SK-N-MC (cell line): ENCODE measurements at regions not wholly inside any gene's neighbourhood (a gene's known extent, or its start where the extent isn't known, plus 50 kb on each side); places are given as distances from the start of the nearest gene placed in this dataset.
"Not testable (repeated sequence)": the region's sequence is repeated elsewhere in the genome, so short reads cannot be mapped to it uniquely, and the experiment has no call there.

Experiments used
- DNase-seq: peaks from one replicate; pipeline ENCODE4 v3.0.0-alpha.2; 2011; ENCODE audit warnings: low read depth, low spot score
- H3K27ac ChIP-seq: fragments of 200-600 bp; sonication (generic); 2 replicates; pipeline ENCODE4 v1.5.1; 2016; ENCODE audit warnings: mixed run types
- H3K36me3 ChIP-seq: fragments of 200-600 bp; sonication (generic); 2 replicates; pipeline ENCODE4 v1.6.1; 2017; ENCODE audit warnings: antibody characterized with exemption, low read length, mixed read lengths; ENCODE audit not compliant: insufficient read depth
- H3K4me3 ChIP-seq: fragments of 200-600 bp; sonication (generic); 2 replicates; pipeline ENCODE4 v1.5.1; 2016
- H3K9ac ChIP-seq: fragments of 200-600 bp; sonication (generic); 2 replicates; pipeline ENCODE4 v1.8.0; 2017; ENCODE audit warnings: mixed run types, mixed read lengths; ENCODE audit not compliant: insufficient read length
- H3K9me3 ChIP-seq: fragments of 200-600 bp; sonication (generic); 2 replicates; pipeline ENCODE4 v1.6.1; 2017; ENCODE audit warnings: low read depth, mild to moderate bottlenecking, antibody characterized with exemption, low read length, moderate library complexity, mixed read lengths
- EZH2 ChIP-seq: fragments of 200-600 bp; sonication (generic); IDR thresholded peaks from one replicate; pipeline ENCODE4 v1.6.1; 2017; ENCODE audit warnings: antibody characterized with exemption
- FOXP2 ChIP-seq: optimal IDR thresholded peaks from 2 replicates; pipeline ENCODE3; 2011; ENCODE audit warnings: mild to moderate bottlenecking, moderate library complexity; ENCODE audit not compliant: insufficient read depth; ENCODE audit errors: extremely low read length, control extremely low read depth
- POLR2AphosphoS5 ChIP-seq: IDR thresholded peaks from 2 replicates; pipeline ENCODE4 v1.6.1; 2012; ENCODE audit warnings: mild to moderate bottlenecking, low read depth, low read length, borderline replicate concordance

GRCh38 chr1:208476846-208477170, 232.6 kb upstream of the PLXNA2 start:
- Histone ChIP-seq H3K4me3 (no peak overlapping the region), H3K27ac (no peak overlapping the region), H3K36me3 (no peaks in the 10 kb centered on the region), H3K9ac (no peak overlapping the region), H3K9me3 (no peaks in the 10 kb centered on the region)
- no peak for DNase-seq
- TF ChIP-seq FOXP2 (no peak), POLR2AphosphoS5 (no peak)

DNA sequence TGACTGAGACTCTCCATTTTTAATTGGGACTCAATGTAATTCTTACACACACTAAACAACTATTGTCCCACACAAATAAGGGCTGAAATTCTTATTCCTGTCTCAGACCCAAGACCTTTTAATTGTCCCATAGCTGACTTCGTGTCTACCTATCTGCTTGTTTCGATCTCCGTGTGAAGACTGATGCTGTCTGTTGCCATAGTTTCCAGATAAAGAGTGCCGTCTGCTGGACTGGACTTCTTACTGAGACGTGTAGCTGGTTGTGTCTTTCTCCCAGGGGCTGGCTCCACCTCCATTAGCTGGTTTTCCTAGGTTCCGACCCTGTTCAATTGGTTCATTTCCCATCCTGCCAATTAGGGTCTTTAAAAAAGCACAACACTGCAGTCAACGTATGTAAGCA, 235.3 kb upstream of the PLXNA2 start:
- no peak for TF ChIP-seq EZH2
- no peak for TF ChIP-seq FOXP2
- TF ChIP-seq POLR2AphosphoS5: no peak
- no peaks in the 10 kb centered on the region for H3K36me3 ChIP-seq
- H3K27ac ChIP-seq: no peak overlapping the region
- no peak for DNase-seq
- H3K9me3 ChIP-seq: no peaks in the 10 kb centered on the region
- H3K9ac ChIP-seq: no peak overlapping the region
- H3K4me3 ChIP-seq: no peak overlapping the region

DNA sequence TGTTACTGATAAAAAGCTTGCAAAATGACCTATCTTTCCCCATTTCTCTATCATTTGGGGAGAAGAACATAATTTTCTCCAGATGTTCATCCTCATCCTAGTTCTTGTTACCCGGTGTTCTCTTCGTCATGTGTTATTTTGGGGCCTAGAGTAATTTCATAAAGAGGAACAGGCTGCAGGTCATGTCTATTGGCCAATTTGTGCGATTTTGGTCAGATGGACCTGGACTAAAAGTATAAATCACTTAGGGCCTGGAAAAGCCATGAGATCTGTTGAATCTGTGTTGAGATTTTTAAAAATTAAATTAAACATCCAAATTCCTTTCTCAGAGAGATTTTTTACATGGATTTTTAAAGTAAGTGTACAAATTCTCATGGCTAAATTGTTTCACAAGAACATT, 241.3 kb upstream of the PLXNA2 start:
- Histone ChIP-seq H3K27ac (no peak overlapping the region), H3K4me3 (no peak overlapping the region), H3K36me3 (no peaks in the 10 kb centered on the region), H3K9me3 (no peaks in the 10 kb centered on the region), H3K9ac (no peak overlapping the region)
- TF ChIP-seq FOXP2: no peak
- TF ChIP-seq EZH2: no peak
- no peak for TF ChIP-seq POLR2AphosphoS5
- no peak for DNase-seq

- no peak for TF ChIP-seq EZH2
- TF ChIP-seq FOXP2: no peak
- TF ChIP-seq POLR2AphosphoS5: no peak
- no peaks in the 10 kb centered on the region for H3K9me3 ChIP-seq
- H3K4me3 ChIP-seq: no peak overlapping the region
- no peaks in the 10 kb centered on the region for H3K36me3 ChIP-seq
- DNase-seq: no peak
- H3K9ac ChIP-seq: no peak overlapping the region
- no peak overlapping the region for H3K27ac ChIP-seq
Observed at GRCh38 chr1:208486677-208487076, 242.5 kb upstream of the PLXNA2 start.

DNA sequence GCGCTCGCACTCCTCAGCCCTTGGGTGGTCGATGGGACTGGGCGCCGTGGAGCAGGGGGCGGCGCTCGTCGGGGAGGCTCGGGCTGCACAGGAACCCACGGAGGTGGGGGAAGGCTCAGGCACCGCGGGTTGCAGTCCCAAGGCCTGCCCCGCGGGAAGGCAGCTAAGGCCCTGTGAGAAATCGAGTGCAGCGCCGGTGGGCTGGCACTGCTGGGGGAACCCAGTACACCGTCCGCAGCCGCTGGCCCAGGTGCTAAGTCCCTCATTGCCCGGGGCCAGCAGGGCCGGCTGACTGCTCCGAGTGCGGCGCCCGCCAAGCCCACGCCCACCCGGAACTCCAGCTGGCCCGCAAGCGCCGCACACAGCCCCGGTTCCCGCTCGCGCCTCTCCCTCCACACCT, 244.2 kb upstream of the PLXNA2 start:
- not testable (repeated sequence) for H3K27ac ChIP-seq

GRCh38 chr1:208496467-208497371, 252.5 kb upstream of the PLXNA2 start:
- Histone ChIP-seq H3K9me3 (no peaks in the 10 kb centered on the region), H3K4me3 (no peak overlapping the region), H3K36me3 (no peaks in the 10 kb centered on the region), H3K27ac (no peak overlapping the region), H3K9ac (no peak overlapping the region)
- no peak for DNase-seq
- TF ChIP-seq FOXP2: no peak
- TF ChIP-seq POLR2AphosphoS5: no peak
- no peak for TF ChIP-seq EZH2

More for the DNA sequence above, 244.2 kb upstream of the PLXNA2 start:
- not testable (repeated sequence) for DNase-seq, H3K4me3 ChIP-seq, H3K9me3 ChIP-seq, H3K36me3 ChIP-seq, H3K9ac ChIP-seq

DNA sequence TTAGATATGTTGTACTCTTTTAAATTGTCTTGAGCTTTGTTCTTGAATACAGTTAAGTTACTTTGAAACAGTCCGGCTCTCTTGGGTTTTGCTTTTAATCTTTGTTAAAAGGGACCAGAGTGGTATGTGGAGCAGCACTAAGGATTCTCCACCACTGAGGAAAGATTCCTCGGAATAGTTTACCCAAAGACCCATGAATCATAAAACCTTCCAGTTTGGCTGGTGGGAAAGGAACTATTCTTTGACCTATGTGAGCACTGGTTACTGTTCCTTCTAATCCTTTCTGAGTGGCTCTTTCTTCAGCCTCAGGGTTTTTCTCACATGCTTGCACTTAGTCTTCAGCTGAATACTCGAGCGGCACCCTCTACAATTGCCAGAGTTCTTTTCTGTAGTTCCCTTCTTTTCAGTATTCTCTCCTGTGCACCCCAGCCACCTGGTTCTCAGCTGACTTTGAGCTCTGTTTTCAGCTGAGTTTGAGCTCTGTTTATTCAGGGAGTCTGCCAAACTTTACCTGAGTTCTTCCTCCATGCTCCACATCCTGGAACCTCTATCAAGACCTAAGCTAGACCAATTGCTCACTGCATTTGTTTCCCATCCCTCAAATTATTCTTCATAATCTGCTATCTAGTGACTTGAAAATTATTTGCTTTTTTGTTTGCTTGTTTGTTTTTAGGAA, 253.8 kb upstream of the PLXNA2 start:
- Histone ChIP-seq H3K9ac (no peak overlapping the region), H3K27ac (no peak overlapping the region), H3K9me3 (no peaks in the 10 kb centered on the region), H3K36me3 (no peaks in the 10 kb centered on the region), H3K4me3 (no peak overlapping the region)
- no peak for TF ChIP-seq FOXP2
- no peak for TF ChIP-seq EZH2
- no peak for TF ChIP-seq POLR2AphosphoS5
- DNase-seq: no peak

DNA sequence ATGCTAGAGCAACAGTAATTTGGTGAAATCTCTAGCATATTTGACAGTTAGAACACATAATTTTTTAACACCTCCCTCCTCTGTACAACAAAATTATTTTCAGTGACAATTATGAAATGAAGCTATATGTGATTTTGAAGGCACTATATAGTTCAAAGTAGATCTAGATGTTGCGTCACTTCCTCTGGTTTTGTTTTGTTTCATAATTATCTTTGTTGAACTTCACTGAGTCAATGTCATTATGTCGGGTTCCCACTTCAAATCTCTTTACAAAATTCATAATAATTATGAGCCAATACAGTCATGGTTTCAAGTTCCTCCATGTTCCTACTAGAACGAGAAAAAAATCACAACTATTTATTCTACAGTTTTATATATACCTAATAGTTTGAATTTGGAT, 254.8 kb upstream of the PLXNA2 start:
- TF ChIP-seq EZH2: no peak
- TF ChIP-seq FOXP2: no peak
- no peak for TF ChIP-seq POLR2AphosphoS5
- H3K9me3 ChIP-seq: no peaks in the 10 kb centered on the region
- H3K27ac ChIP-seq: no peak overlapping the region
- no peak overlapping the region for H3K9ac ChIP-seq
- no peaks in the 10 kb centered on the region for H3K36me3 ChIP-seq
- H3K4me3 ChIP-seq: no peak overlapping the region
- no peak for DNase-seq

- DNase-seq: no peak
- H3K27ac ChIP-seq: no peak overlapping the region
- no peaks in the 10 kb centered on the region for H3K9me3 ChIP-seq
- no peak overlapping the region for H3K9ac ChIP-seq
- TF ChIP-seq FOXP2: no peak
- TF ChIP-seq POLR2AphosphoS5: no peak
- H3K4me3 ChIP-seq: no peak overlapping the region
- H3K36me3 ChIP-seq: no peaks in the 10 kb centered on the region
Observed at GRCh38 chr1:208499601-208500000, 255.4 kb upstream of the PLXNA2 start.
